Endothelial cell of umbilical vein (primary cell): ENCODE measurements at regions not wholly inside any gene's neighbourhood (a gene's known extent, or its start where the extent isn't known, plus 50 kb on each side); places are given as distances from the start of the nearest gene placed in this dataset.

ENCODE experiments used
- BruUV-seq: library from RNA; stranded (reverse); fragments of 400-500 nt; replicated peaks from 2 replicates; lab custom pipeline; 2021; lab: Mats Ljungman, UMichigan
- CTCF ChIA-PET: fragments of 300-600, 350-600 bp; sonication (Branson Sonifier 250); formaldehyde crosslinking; loops from one replicate; lab custom pipeline; 2021; ENCODE audit warnings: antibody characterized with exemption, inconsistent platforms; lab: Charles Lee
- POLR2A ChIA-PET: fragments of 300-600, 350-600 bp; sonication (Branson Sonifier 250); formaldehyde crosslinking; loops from one replicate; lab custom pipeline; 2021; ENCODE audit warnings: antibody characterized with exemption, inconsistent platforms; lab: Charles Lee
- DNase-seq: peaks from one replicate; pipeline ENCODE4 v3.0.0-alpha.2; 2011; ENCODE audit warnings: low read depth, low spot score
- FAIRE-seq: peaks from 2 replicates; lab custom pipeline; 2011; peaks lifted over from hg19 to GRCh38; lab: Jason Lieb, UNC
- H2AFZ ChIP-seq: 2 replicates; pipeline ENCODE4 v1.6.0; 2012; ENCODE audit warnings: low read depth, low read length, control low read depth, inconsistent platforms
- H3K27ac ChIP-seq: 2 replicates; pipeline ENCODE4 v1.5.1; 2011; ENCODE audit warnings: low read depth, mild to moderate bottlenecking, control low read depth, low read length, moderate library complexity; ENCODE audit not compliant: insufficient read depth
- H3K27me3 ChIP-seq, 2 experiments: 2 replicates each; pipeline versions ENCODE4 v1.6.0 to v1.6.1; 2011; ENCODE audit warnings: low read length in 2 of 2, mixed read lengths in 1 of 2; ENCODE audit not compliant: control insufficient read depth in 2 of 2, insufficient read depth in 2 of 2
- H3K36me3 ChIP-seq, 2 experiments: 2 replicates in 1 of 2; 3 replicates in 1 of 2; pipeline ENCODE4 v1.5.1; 2011; ENCODE audit warnings: low read length in 2 of 2, mild to moderate bottlenecking in 1 of 2, moderate library complexity in 1 of 2; ENCODE audit not compliant: control insufficient read depth in 2 of 2, insufficient read depth in 2 of 2; ENCODE audit errors: extremely low read depth in 1 of 2
- H3K4me1 ChIP-seq: 3 replicates; pipeline ENCODE4 v1.5.1; 2011; ENCODE audit warnings: mild to moderate bottlenecking, low read length; ENCODE audit not compliant: control insufficient read depth, insufficient read depth; ENCODE audit errors: extremely low read depth
- H3K4me2 ChIP-seq: 2 replicates; pipeline ENCODE4 v1.6.1; 2011; ENCODE audit warnings: low read length, control low read depth, mixed read lengths; ENCODE audit not compliant: insufficient read depth
- H3K4me3 ChIP-seq, 3 experiments: fragments of 200-600 bp in 1 of 3; sonication (generic), shearing (Covaris generic) in 1 of 3; replicated peaks in 1 of 3; 2 replicates each; pipeline ENCODE4 v1.5.1; 2011 to 2016; ENCODE audit warnings: control low read depth in 3 of 3, low read length in 3 of 3, mild to moderate bottlenecking in 2 of 3, inconsistent platforms in 1 of 3, low read depth in 1 of 3, moderate library complexity in 1 of 3; ENCODE audit not compliant: insufficient read depth in 1 of 3
- H3K79me2 ChIP-seq: 2 replicates; pipeline ENCODE4 v1.6.0; 2012; ENCODE audit warnings: low read length, inconsistent platforms; ENCODE audit not compliant: control insufficient read depth, insufficient read depth
- H3K9ac ChIP-seq: replicated peaks from 2 replicates; pipeline ENCODE3; 2011; ENCODE audit warnings: low read length, control low read depth; ENCODE audit not compliant: insufficient read depth; ENCODE audit errors: extremely low read depth
- H3K9me1 ChIP-seq: replicated peaks from 3 replicates; pipeline ENCODE4 v1.6.0; 2011; ENCODE audit warnings: mild to moderate bottlenecking, low read length; ENCODE audit not compliant: control insufficient read depth, insufficient read depth; ENCODE audit errors: extremely low read depth
- H3K9me3 ChIP-seq: replicated peaks from 2 replicates; pipeline ENCODE4 v1.5.1; 2012; ENCODE audit warnings: low read length, inconsistent platforms; ENCODE audit not compliant: control insufficient read depth, insufficient read depth
- H4K20me1 ChIP-seq: replicated peaks from 2 replicates; pipeline ENCODE3; 2011; ENCODE audit warnings: mild to moderate bottlenecking, low read length; ENCODE audit not compliant: control insufficient read depth, insufficient read depth; ENCODE audit errors: extremely low read depth
- EZH2 ChIP-seq: IDR thresholded peaks from 2 replicates; pipeline ENCODE4 v1.6.1; 2012; ENCODE audit warnings: borderline replicate concordance, low read depth, mild to moderate bottlenecking, moderate library complexity, low read length, inconsistent platforms; ENCODE audit not compliant: severe bottlenecking
- FOS ChIP-seq: IDR thresholded peaks from 2 replicates; pipeline ENCODE4 v1.6.1; 2011; ENCODE audit warnings: mild to moderate bottlenecking, low read length, moderate library complexity, borderline replicate concordance; ENCODE audit not compliant: insufficient read depth
- GATA2 ChIP-seq: IDR thresholded peaks from 2 replicates; pipeline ENCODE4 v1.7.0; 2011; ENCODE audit warnings: low read depth, mild to moderate bottlenecking, moderate library complexity, mixed read lengths, low read length; ENCODE audit not compliant: insufficient read length, insufficient read depth
- JUN ChIP-seq: IDR thresholded peaks from 2 replicates; pipeline ENCODE4 v1.6.1; 2011; ENCODE audit warnings: borderline replicate concordance, low read depth; ENCODE audit not compliant: insufficient read length, insufficient read depth
- MYC ChIP-seq: IDR thresholded peaks from one replicate; pipeline ENCODE4 v1.6.1; 2011; ENCODE audit warnings: mild to moderate bottlenecking, low read depth, low read length
- POLR2A ChIP-seq: IDR thresholded peaks from 2 replicates; pipeline ENCODE4 v1.6.1; 2012; ENCODE audit warnings: low read depth, mild to moderate bottlenecking, control low read depth, low read length
- POLR2AphosphoS5 ChIP-seq: IDR thresholded peaks from 2 replicates; pipeline ENCODE4 v1.6.1; 2012; ENCODE audit warnings: low read depth, mild to moderate bottlenecking, control low read depth, low read length, moderate library complexity; ENCODE audit not compliant: insufficient read depth
- dilution Hi-C: fragments of 300-500 bp; cut with MboI; formaldehyde crosslinking; loops from one replicate; pipeline ENCODE4 v1.15.0; 2019; ENCODE audit warnings: low sequenced_read_pairs; ENCODE audit not compliant: extremely low pct_ligation_motif_present
- intact Hi-C: fragments of 100-400 bp; cut with micrococcal nuclease; formaldehyde crosslinking; loops from one replicate; pipeline ENCODE4 v1.10.0; 2022
- TF ChIP-seq, protein P1 (sequence below), 2 donors: IDR thresholded peaks; 1 replicate in 1 of 2; 2 replicates in 1 of 2; pipeline ENCODE4 v1.5.1; 2011; ENCODE audit warnings: low read length in 2 of 2, mild to moderate bottlenecking in 2 of 2, moderate library complexity in 2 of 2, control low read depth in 1 of 2, inconsistent platforms in 1 of 2, low read depth in 1 of 2; ENCODE audit not compliant: insufficient read depth in 1 of 2; ENCODE audit errors: extremely low read depth in 1 of 2
- TF ChIP-seq, protein P2 (sequence below): IDR thresholded peaks from 2 replicates; pipeline ENCODE4 v1.6.1; 2011; ENCODE audit not compliant: insufficient read depth, insufficient read length

DNA sequence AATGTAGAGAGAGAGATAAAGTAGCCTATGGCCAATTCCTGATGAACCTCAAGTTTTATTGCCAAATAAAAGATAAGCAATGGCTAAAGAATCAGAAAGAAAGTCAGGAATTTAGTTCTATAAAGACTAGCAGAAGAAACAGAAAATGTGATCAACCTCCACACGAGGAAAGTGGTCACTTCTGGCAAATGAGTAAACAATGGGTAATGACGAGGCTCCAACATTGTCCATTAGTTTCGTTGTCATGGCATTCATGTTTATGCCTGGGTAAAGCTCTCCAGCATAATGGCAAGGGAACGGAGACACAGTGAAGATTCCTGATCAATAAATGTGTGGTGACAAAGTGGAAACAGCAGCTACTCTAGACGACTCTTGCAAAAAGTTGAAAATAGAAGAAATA is 341.8 kb upstream of the CTNND2 start:
- ChIA-PET CTCF (no interaction called here), POLR2A (no interaction called here)
- H3K9me1 ChIP-seq = no peaks in the 10 kb centered on the region
- no peak overlapping the region for H3K9ac ChIP-seq
- dilution Hi-C loops (no loop called here), intact Hi-C loops (no loop called here)
- H3K79me2 ChIP-seq = no peaks in the 10 kb centered on the region
- DNase-seq = no peak
- H3K4me2 ChIP-seq = no peak overlapping the region
- H3K9me3 ChIP-seq = no peaks in the 10 kb centered on the region
- no peaks in the 10 kb centered on the region for H3K27me3 ChIP-seq
- H3K27ac ChIP-seq = no peak overlapping the region
- no peaks in the 10 kb centered on the region for H4K20me1 ChIP-seq
- no peaks in the 10 kb centered on the region for H3K4me1 ChIP-seq
- no peak overlapping the region for H2AFZ ChIP-seq
- FAIRE-seq = no peak
- H3K36me3 ChIP-seq = no peaks in the 10 kb centered on the region
- no TSS peak for BruUV-seq
- H3K4me3 ChIP-seq = no peak overlapping the region
- TF ChIP-seq POLR2A (no peak), EZH2 (no peak), MYC (no peak), FOS (no peak), JUN (no peak), POLR2AphosphoS5 (no peak), GATA2 (no peak)
- TF ChIP-seq, protein P1, sequence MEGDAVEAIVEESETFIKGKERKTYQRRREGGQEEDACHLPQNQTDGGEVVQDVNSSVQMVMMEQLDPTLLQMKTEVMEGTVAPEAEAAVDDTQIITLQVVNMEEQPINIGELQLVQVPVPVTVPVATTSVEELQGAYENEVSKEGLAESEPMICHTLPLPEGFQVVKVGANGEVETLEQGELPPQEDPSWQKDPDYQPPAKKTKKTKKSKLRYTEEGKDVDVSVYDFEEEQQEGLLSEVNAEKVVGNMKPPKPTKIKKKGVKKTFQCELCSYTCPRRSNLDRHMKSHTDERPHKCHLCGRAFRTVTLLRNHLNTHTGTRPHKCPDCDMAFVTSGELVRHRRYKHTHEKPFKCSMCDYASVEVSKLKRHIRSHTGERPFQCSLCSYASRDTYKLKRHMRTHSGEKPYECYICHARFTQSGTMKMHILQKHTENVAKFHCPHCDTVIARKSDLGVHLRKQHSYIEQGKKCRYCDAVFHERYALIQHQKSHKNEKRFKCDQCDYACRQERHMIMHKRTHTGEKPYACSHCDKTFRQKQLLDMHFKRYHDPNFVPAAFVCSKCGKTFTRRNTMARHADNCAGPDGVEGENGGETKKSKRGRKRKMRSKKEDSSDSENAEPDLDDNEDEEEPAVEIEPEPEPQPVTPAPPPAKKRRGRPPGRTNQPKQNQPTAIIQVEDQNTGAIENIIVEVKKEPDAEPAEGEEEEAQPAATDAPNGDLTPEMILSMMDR (IDR thresholded peaks at IDR 0.05; ENCODE audit: extremely low read depth in 1 of 2, insufficient read depth in 1 of 2, low read depth in 1 of 2, low read length in 2 of 2) = no peak
- TF ChIP-seq, protein P2, sequence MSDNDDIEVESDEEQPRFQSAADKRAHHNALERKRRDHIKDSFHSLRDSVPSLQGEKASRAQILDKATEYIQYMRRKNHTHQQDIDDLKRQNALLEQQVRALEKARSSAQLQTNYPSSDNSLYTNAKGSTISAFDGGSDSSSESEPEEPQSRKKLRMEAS = no peak
